Aorta (tissue), 5 donors: ENCODE measurements at regions not wholly inside any gene's neighbourhood (a gene's known extent, or its start where the extent isn't known, plus 50 kb on each side); places are given as distances from the start of the nearest gene placed in this dataset.
A peak's percentile ranks its signal among the peaks of the same experiment; 100 is the strongest.

Source experiments
- ATAC-seq: fragments of 200-7000 bp; cut with Tn5 transposase; one replicate; pipeline ENCODE4 v1.9.1; 2022; ENCODE audit warnings: moderate library complexity; ENCODE audit not compliant: low FRiP score
- DNase-seq, 2 donors: peaks; one replicate each; pipeline ENCODE4 v3.0.0-alpha.2; 2020
- H3K27ac ChIP-seq, 2 donors: one replicate each; pipeline ENCODE4 v1.5.1; 2013; ENCODE audit warnings: low read length in 2 of 2, mild to moderate bottlenecking in 2 of 2, moderate library complexity in 2 of 2, control low read depth in 1 of 2, inconsistent platforms in 1 of 2, low read depth in 1 of 2
- H3K27me3 ChIP-seq, 2 donors: one replicate each; pipeline ENCODE4 v1.6.1; 2013; ENCODE audit warnings: control low read depth in 1 of 2, low read length in 1 of 2, mild to moderate bottlenecking in 1 of 2, moderate library complexity in 1 of 2; ENCODE audit not compliant: insufficient read depth in 2 of 2, control insufficient read depth in 1 of 2
- H3K36me3 ChIP-seq, 2 donors: one replicate each; pipeline ENCODE4 v1.6.1; 2013; ENCODE audit warnings: control low read depth in 1 of 2, low read length in 1 of 2, mild to moderate bottlenecking in 1 of 2; ENCODE audit not compliant: insufficient read depth in 2 of 2, control insufficient read depth in 1 of 2
- H3K4me1 ChIP-seq, 2 donors: one replicate each; pipeline ENCODE4 v1.6.1; 2013; ENCODE audit warnings: low read length in 2 of 2, control low read depth in 1 of 2, mild to moderate bottlenecking in 1 of 2, moderate library complexity in 1 of 2; ENCODE audit not compliant: insufficient read depth in 2 of 2, control insufficient read depth in 1 of 2
- H3K4me3 ChIP-seq, 2 donors: one replicate each; pipeline ENCODE4 v1.5.1; 2013; ENCODE audit warnings: low read length in 2 of 2, control low read depth in 1 of 2, mild to moderate bottlenecking in 1 of 2
- H3K9me3 ChIP-seq: one replicate; pipeline ENCODE4 v1.6.1; 2013; ENCODE audit warnings: mild to moderate bottlenecking, low read length; ENCODE audit not compliant: control insufficient read depth
- whole genome bisulfite sequencing, 2 donors: extraction: QIAGEN DNeasy Blood & Tissue Kit; methylation state at CpG; one replicate each; pipeline ENCODE4 v1.1.7; 2013; 5-methylcytosine and 5-hydroxymethylcytosine counted together
- intact Hi-C, 2 donors: fragments of 100-400 bp; cut with DNase I; formaldehyde crosslinking; loops; one replicate each; pipeline versions ENCODE4 v1.14.2 to v1.15.0; 2022
- donor health status: healthy with polysubstance abuse.
- donor health status: Bipolar disorder and iron deficiency.
- donor health status: DM: no; HTN: no; CAD: no.
- donor health status: DM: no; HTN: no; CAD: no.
- donor health status: DM: yes; HTN: yes; CAD: no.

- DNase-seq (no peak), ATAC-seq (no peak)
- H3K9me3 ChIP-seq = no peaks in the 10 kb centered on the region
- H3K36me3 ChIP-seq = no peaks in the 10 kb centered on the region
- no peaks in the 10 kb centered on the region for H3K4me1 ChIP-seq
- no peak overlapping the region for H3K4me3 ChIP-seq
- intact Hi-C loops = no loop called here
- H3K27ac ChIP-seq = no peak overlapping the region
- 66 to 78% methylated on average over 2 of the region's 2 CpGs for WGBS, 2 donors
- H3K27me3 ChIP-seq = no peaks in the 10 kb centered on the region
These were observed 247.5 kb upstream of the LRIG1 start for GRCh38 chr3:66748175-66748876.

DNA sequence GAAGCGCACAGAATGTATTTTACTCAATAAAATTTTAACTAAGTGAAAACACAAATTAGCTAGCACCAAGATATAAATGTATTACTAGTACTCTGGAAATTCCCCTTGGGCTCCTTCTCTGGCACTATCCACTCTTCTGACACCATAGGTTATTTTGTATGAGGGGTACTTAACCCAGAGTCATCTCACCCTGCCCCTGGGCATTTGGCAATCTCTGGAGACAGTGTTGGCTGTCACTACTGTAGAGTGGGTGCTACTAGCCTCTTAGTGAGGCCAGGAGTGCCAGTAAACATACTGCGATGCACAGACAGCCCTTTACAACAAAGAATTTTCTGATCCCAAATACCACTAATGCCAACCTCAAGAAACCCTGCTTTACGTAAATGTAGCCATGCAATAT lies 246.3 kb upstream of the KBTBD8 start:
- ATAC-seq (no peak), DNase-seq (no peak)
- Histone ChIP-seq H3K27ac (no peak overlapping the region), H3K36me3 (no peaks in the 10 kb centered on the region), H3K9me3 (no peaks in the 10 kb centered on the region), H3K4me3 (no peak overlapping the region), H3K4me1 (no peaks in the 10 kb centered on the region), H3K27me3 (no peaks in the 10 kb centered on the region)
- intact Hi-C loops = no loop called here
- 90 to 95% methylated on average over 3 of the region's 3 CpGs for WGBS, 2 donors

DNA sequence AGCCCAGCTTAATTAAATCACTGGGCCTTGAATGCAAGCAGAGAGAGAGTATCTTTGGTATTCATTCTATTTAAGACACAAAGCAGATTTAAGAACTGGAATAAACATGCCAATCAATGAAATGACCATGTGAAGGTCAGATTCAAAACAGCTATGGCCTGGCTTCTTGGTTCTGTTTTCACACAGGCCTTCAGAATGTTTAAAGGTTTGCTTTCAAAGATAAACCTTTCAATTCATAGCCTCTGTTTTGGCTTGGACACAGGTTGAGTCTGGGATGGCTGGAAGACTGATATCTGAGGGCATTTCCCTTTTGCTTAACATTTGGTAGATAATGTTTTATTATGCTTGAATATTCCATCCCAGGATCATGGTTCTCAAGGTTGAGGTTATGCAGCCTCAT lies 244.4 kb upstream of the KBTBD8 start:
- H3K4me3 ChIP-seq = no peak overlapping the region
- no peak for ATAC-seq
- H3K4me1 ChIP-seq = no peaks in the 10 kb centered on the region
- H3K36me3 ChIP-seq = no peaks in the 10 kb centered on the region
- no peak overlapping the region for H3K27ac ChIP-seq
- no peaks in the 10 kb centered on the region for H3K9me3 ChIP-seq
- no peaks in the 10 kb centered on the region for H3K27me3 ChIP-seq
- no peak for DNase-seq
- intact Hi-C loops = no loop called here

DNA sequence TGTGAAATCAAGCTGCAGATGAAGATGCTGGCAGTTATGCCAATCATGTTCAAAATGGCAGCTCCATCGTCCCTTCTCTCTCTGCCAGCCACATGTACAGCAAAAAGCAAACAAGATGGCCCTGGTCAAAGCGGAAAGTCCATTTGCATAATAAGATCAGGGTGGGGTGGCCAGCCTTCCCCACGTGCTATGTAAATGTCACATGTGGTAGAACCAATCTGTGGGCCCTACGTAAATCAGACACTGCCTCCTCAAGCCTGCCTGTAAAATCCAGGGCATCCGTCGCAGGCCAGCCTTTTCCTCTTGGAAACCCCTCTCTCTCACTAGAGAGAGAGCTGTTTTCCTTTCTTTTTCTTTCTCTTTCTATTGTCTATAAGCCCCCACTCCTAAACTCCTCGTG lies 243.5 kb upstream of the KBTBD8 start:
- no peak overlapping the region for H3K27ac ChIP-seq
- no peak for DNase-seq
- no peak overlapping the region for H3K4me3 ChIP-seq
- no peaks in the 10 kb centered on the region for H3K9me3 ChIP-seq
- no peaks in the 10 kb centered on the region for H3K36me3 ChIP-seq
- WGBS, 2 donors = 97% methylated on average over 7 of the region's 7 CpGs
- intact Hi-C loops = no loop called here
- no peaks in the 10 kb centered on the region for H3K4me1 ChIP-seq
- no peak for ATAC-seq
- no peaks in the 10 kb centered on the region for H3K27me3 ChIP-seq

- 86 to 87% methylated on average over 6 of the region's 6 CpGs for WGBS, 2 donors
- Histone ChIP-seq H3K9me3 (no peaks in the 10 kb centered on the region), H3K27me3 (no peaks in the 10 kb centered on the region), H3K36me3 (no peaks in the 10 kb centered on the region), H3K4me1 (no peaks in the 10 kb centered on the region), H3K27ac (no peak overlapping the region), H3K4me3 (no peak overlapping the region)
- intact Hi-C loops = no loop called here
- DNase-seq (no peak), ATAC-seq (no peak)
These were observed 242.2 kb upstream of the KBTBD8 start for GRCh38 chr3:66755924-66756323.

- intact Hi-C loops = no loop called here
- H3K9me3 ChIP-seq = no peaks in the 10 kb centered on the region
- WGBS, 2 donors = 54 to 55% methylated on average over 8 of the region's 8 CpGs
- H3K4me3 ChIP-seq = no peak overlapping the region
- H3K4me1 ChIP-seq = no peaks in the 10 kb centered on the region
- no peak overlapping the region for H3K27ac ChIP-seq
- no peak for ATAC-seq
- DNase-seq = no peak
- no peaks in the 10 kb centered on the region for H3K27me3 ChIP-seq
- H3K36me3 ChIP-seq = no peaks in the 10 kb centered on the region
These were observed 241.6 kb upstream of the KBTBD8 start for GRCh38 chr3:66756468-66757036.

DNA sequence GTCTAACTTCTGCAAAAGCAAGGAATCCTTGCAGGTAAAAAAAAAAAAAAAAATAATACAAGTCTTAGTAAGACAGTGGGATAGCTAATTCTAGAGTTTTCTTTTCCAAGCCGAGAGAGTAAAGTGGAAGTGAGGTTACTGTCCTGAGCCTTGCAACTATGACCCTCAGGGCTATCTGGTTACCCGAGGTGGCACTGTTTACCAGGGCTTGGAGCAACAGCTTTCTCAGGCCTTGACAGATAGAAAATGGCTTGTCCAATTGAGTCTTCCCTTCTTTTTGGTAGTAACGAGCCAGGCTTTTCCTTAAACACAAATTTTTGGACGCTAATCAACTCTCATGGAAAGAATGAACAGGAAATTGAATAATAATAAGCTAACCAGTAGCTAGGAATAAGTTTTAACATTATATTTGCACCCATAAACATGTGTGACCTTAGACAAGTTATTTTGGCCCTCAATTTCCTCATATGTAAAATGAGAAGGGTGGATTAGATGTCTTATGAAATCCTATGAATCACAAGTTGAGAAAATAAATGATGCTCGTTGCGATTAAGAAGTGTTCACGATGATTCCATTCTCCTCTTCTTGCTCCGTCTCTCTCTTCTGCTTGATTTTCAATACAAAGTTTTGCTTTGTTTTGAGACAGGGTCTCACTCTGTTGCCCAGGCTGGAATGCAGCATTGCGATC lies 236.9 kb upstream of the KBTBD8 start:
- ATAC-seq (no peak), DNase-seq (no peak)
- no peaks in the 10 kb centered on the region for H3K9me3 ChIP-seq
- H3K4me1 ChIP-seq = no peaks in the 10 kb centered on the region
- 97 to 98% methylated on average over 9 of the region's 9 CpGs for WGBS, 2 donors
- no peak overlapping the region for H3K4me3 ChIP-seq
- no peaks in the 10 kb centered on the region for H3K27me3 ChIP-seq
- intact Hi-C loops = no loop called here
- H3K27ac ChIP-seq = no peak overlapping the region
- H3K36me3 ChIP-seq = no peaks in the 10 kb centered on the region

DNA sequence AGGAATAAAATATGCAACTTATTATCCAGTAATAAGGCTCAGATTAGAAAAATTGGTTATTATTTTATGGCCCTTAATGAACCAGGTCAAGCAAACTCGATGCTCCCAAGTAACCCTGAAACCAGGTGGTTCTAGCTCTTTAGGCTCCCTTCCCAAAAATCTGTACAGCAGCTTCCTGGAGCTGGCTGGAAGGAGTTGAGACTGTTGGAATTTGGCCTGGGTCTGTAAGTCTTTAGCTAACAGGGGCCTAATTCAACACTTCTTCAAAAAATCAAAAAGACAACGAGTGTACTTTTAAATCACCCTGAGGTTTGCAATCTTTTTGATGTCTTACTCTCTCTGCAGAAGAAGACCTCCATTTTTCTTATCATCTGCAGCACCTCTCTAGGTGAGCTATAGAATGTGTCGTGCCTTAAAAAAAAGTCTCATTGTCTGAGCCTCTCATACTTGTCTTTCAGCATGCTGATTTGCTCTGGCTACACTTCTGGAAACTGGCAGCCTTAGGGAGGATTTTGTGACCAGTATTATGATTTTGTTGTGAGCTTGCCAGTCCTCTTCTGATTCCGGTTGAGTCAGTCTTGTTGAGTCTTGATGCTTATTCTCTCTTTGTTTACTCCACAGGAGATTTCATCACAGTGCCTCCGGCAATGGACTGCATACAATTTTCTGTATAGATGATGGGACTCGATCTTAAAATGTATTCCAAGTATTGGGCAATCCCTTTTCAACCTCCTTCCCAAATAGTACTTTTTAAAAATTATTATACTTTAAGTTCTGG lies 235.0 kb upstream of the KBTBD8 start:
- Histone ChIP-seq H3K27ac (no peak overlapping the region), H3K36me3 (no peaks in the 10 kb centered on the region), H3K4me1 (no peaks in the 10 kb centered on the region), H3K9me3 (no peaks in the 10 kb centered on the region), H3K4me3 (no peak overlapping the region), H3K27me3 (no peaks in the 10 kb centered on the region)
- 21 to 26% methylated on average over 6 of the region's 6 CpGs for WGBS, 2 donors
- peak; percentile 22 for ATAC-seq
- DNase-seq = no peak
- intact Hi-C loops = no loop called here
